ENCODE measurements at regions not wholly inside any gene's neighbourhood (a gene's known extent, or its start where the extent isn't known, plus 50 kb on each side); places are given as distances from the start of the nearest gene placed in this dataset.

GRCh38 chr18:22268641-22269128, 99.3 kb downstream of the GATA6 start:
- TF ChIP-seq CTCF (IDR thresholded peaks at IDR 0.05; ENCODE audit: borderline replicate concordance, extremely low read depth, low read length, poor library complexity, severe bottlenecking) (no peak), EZH2 (IDR thresholded peaks at IDR 0.05; ENCODE audit: borderline replicate concordance, low read depth, low read length, severe bottlenecking) (no peak)
